Stimulated activated CD8-positive, alpha-beta memory T cell treated with anti-CD3 and anti-CD28 coated beads, Interleukin-12 subunit alpha, Interleukin-12 subunit beta, amount 100 ng/mL, for 1 hour (primary cell): ENCODE measurements at regions not wholly inside any gene's neighbourhood (a gene's known extent, or its start where the extent isn't known, plus 50 kb on each side); places are given as distances from the start of the nearest gene placed in this dataset.

Source experiments
- DNase-seq: peaks from one replicate; pipeline ENCODE4 v3.0.0-alpha.2; 2020; ENCODE audit warnings: low read depth

GRCh38 chr9:27625751-27626150 is 52.5 kb upstream of the C9orf72 start:
- DNase-seq: no peak

- DNase-seq: no peak
These were observed 53.2 kb upstream of the C9orf72 start for GRCh38 chr9:27626244-27627187.

- no peak for DNase-seq
These were observed 53.9 kb upstream of the C9orf72 start for GRCh38 chr9:27627188-27627564.

- no peak for DNase-seq
These were observed 55.0 kb upstream of the C9orf72 start for GRCh38 chr9:27628311-27628710.

- DNase-seq: no peak
These were observed 56.1 kb upstream of the C9orf72 start for GRCh38 chr9:27629425-27629824.

GRCh38 chr9:27632254-27632653 is 59.0 kb upstream of the C9orf72 start:
- DNase-seq: no peak

- DNase-seq: no peak
These were observed 60.5 kb upstream of the C9orf72 start for GRCh38 chr9:27633764-27634163.

GRCh38 chr9:27634879-27635278 is 61.6 kb upstream of the C9orf72 start:
- no peak for DNase-seq

GRCh38 chr9:27638716-27639115 is 65.4 kb upstream of the C9orf72 start:
- no peak for DNase-seq

GRCh38 chr9:27645161-27645840 is 72.0 kb upstream of the C9orf72 start:
- no peak for DNase-seq

GRCh38 chr9:27653246-27653645 is 80.0 kb upstream of the C9orf72 start:
- DNase-seq: no peak

- DNase-seq: no peak
These were observed 80.7 kb upstream of the C9orf72 start for GRCh38 chr9:27653957-27654356.

- DNase-seq: no peak
These were observed 81.5 kb upstream of the C9orf72 start for GRCh38 chr9:27654629-27655285.

- no peak for DNase-seq
These were observed 82.2 kb upstream of the C9orf72 start for GRCh38 chr9:27655441-27655840.

GRCh38 chr9:27659001-27659400 is 85.7 kb upstream of the C9orf72 start:
- DNase-seq: no peak

GRCh38 chr9:27659571-27659970 is 86.3 kb upstream of the C9orf72 start:
- no peak for DNase-seq

GRCh38 chr9:27660148-27660547 is 86.9 kb upstream of the C9orf72 start:
- DNase-seq: no peak

GRCh38 chr9:27663526-27663925 is 90.2 kb upstream of the C9orf72 start:
- no peak for DNase-seq

- DNase-seq: no peak
These were observed 91.0 kb upstream of the C9orf72 start for GRCh38 chr9:27664121-27664779.

- DNase-seq: no peak
These were observed 91.9 kb upstream of the C9orf72 start for GRCh38 chr9:27665136-27665535.

- DNase-seq: no peak
These were observed 95.0 kb upstream of the C9orf72 start for GRCh38 chr9:27668280-27668679.

- DNase-seq: no peak
These were observed 98.4 kb upstream of the C9orf72 start for GRCh38 chr9:27671636-27672035.
